ENCODE measurements at regions not wholly inside any gene's neighbourhood (a gene's known extent, or its start where the extent isn't known, plus 50 kb on each side); places are given as distances from the start of the nearest gene placed in this dataset.

- no peak for TF ChIP-seq ZNF274 (IDR thresholded peaks at IDR 0.05; ENCODE audit: low read depth, low read length)
- TF ChIP-seq SUZ12 (IDR thresholded peaks at IDR 0.05; ENCODE audit: extremely low read depth, insufficient read depth, insufficient read length) = no peak
These were observed 556.6 kb downstream of the NLGN4X start for GRCh38 chrX:5672099-5672498.

Data from NT2/D1 (cell line).